AG04449 (cell line): ENCODE measurements at regions not wholly inside any gene's neighbourhood (a gene's known extent, or its start where the extent isn't known, plus 50 kb on each side); places are given as distances from the start of the nearest gene placed in this dataset.

Source experiments
- CTCF ChIA-PET: fragments of 350-600 bp; formaldehyde crosslinking; extraction: SDS; loops from one replicate; lab custom pipeline; 2021; ENCODE audit warnings: antibody characterized with exemption; lab: Yijun Ruan, JAX
- POLR2A ChIA-PET: fragments of 400-600, 350-600 bp; formaldehyde crosslinking; extraction: SDS; loops from one replicate; lab custom pipeline; 2020; ENCODE audit warnings: antibody characterized with exemption, inconsistent platforms; lab: Yijun Ruan, JAX
- DNase-seq: peaks from one replicate; pipeline ENCODE4 v3.0.0-alpha.2; 2010; ENCODE audit warnings: low read depth, low spot score
- H3K4me3 ChIP-seq: 2 replicates; pipeline ENCODE4 v1.5.1; 2011; ENCODE audit warnings: low read depth, mild to moderate bottlenecking, control low read depth, low read length
- TF ChIP-seq, protein P1 (sequence below): IDR thresholded peaks from one replicate; pipeline ENCODE4 v1.5.1; 2011; ENCODE audit warnings: mild to moderate bottlenecking, moderate library complexity, low read length, control low read depth, inconsistent platforms; ENCODE audit not compliant: insufficient read depth; ENCODE audit errors: missing control alignments

DNA sequence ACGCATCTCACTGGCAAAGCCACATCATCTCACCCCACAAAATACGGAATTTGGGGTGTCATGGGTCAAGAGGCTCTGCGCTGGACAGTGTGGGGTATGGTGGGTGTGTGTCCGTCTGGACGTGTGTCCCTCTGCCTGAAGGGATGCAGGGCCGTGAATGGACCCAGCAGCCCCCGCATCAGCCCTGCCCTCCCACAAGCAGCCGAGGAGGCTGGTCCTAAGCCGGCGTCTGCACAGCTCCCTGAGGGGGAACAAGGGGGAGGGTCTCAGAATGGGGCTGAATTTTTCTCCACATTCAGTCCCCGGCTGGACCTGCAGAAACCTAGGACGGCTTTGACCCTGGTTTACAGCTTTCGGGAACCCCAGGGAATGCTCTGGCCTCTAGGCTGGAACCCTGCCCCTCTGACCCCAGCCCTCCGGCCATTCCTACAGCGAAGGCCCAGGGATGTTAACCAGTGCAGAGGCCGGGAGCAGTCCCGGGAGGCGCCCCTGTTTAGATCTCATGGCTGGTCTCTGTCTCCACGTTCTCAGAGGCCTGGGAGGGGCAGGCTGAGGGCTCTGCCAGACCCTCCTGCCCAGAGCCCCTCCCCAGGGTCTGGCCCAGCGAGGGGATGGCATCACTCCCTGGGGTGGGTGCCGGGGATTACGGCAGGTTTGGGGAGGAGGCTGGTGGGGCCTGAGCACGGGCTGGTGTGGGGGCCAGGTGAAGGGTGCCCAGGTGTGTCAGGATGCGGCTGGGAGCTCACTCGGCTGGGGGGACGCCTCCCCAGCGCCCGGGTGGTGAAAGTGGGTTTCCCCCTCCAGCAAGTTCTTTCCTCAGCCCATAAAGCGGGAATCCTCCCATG, 156.5 kb upstream of the C14orf180 start:
- TF ChIP-seq, protein P1, sequence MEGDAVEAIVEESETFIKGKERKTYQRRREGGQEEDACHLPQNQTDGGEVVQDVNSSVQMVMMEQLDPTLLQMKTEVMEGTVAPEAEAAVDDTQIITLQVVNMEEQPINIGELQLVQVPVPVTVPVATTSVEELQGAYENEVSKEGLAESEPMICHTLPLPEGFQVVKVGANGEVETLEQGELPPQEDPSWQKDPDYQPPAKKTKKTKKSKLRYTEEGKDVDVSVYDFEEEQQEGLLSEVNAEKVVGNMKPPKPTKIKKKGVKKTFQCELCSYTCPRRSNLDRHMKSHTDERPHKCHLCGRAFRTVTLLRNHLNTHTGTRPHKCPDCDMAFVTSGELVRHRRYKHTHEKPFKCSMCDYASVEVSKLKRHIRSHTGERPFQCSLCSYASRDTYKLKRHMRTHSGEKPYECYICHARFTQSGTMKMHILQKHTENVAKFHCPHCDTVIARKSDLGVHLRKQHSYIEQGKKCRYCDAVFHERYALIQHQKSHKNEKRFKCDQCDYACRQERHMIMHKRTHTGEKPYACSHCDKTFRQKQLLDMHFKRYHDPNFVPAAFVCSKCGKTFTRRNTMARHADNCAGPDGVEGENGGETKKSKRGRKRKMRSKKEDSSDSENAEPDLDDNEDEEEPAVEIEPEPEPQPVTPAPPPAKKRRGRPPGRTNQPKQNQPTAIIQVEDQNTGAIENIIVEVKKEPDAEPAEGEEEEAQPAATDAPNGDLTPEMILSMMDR = no peak
- ChIA-PET POLR2A (no interaction called here), CTCF (no interaction called here)
- no peak overlapping the region for H3K4me3 ChIP-seq
- no peak for DNase-seq

DNA sequence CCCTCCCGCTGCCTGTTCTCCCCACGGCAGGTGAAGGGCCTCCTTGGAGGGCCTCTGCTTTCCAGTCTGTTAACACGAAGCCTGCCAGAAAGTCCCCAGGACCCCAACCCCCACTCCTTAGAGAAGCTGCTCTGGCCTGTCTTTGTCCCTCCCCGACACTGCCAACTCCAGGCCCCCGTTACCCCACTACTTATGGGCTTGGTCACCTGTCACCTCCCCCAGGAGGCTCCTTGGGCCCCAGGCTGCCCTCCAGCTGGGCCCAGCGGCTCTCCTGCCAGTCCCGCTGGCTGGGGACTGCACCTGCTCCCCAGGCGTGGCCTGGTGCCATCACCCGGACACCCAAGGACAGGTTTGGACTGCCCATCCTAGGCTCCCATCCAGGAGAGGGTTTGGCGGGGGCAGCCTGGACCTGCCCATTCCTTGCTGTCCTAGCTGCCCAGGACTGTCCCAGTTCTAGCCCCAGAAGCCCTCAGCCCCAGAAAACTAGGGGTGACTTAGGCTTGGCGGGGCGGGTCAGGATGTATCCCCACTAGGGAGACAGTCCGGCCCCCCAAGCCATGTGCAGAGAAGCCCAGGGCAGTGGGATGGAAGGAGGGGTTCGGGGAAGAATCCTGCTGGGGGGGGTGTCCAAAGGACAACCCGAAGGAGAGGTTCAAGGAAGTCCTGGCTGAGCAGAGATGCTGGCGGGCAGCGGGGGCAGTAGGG, 155.7 kb upstream of the C14orf180 start:
- CTCF ChIA-PET = no interaction called here
- TF ChIP-seq, protein P1 = no peak
- no peak overlapping the region for H3K4me3 ChIP-seq
- POLR2A ChIA-PET = interaction anchor here (0.7 kb wide), 1 partner anchor 54 kb away, joined by 3 read pairs; no protein-coding TSS in a partner anchor
- no peak for DNase-seq

DNA sequence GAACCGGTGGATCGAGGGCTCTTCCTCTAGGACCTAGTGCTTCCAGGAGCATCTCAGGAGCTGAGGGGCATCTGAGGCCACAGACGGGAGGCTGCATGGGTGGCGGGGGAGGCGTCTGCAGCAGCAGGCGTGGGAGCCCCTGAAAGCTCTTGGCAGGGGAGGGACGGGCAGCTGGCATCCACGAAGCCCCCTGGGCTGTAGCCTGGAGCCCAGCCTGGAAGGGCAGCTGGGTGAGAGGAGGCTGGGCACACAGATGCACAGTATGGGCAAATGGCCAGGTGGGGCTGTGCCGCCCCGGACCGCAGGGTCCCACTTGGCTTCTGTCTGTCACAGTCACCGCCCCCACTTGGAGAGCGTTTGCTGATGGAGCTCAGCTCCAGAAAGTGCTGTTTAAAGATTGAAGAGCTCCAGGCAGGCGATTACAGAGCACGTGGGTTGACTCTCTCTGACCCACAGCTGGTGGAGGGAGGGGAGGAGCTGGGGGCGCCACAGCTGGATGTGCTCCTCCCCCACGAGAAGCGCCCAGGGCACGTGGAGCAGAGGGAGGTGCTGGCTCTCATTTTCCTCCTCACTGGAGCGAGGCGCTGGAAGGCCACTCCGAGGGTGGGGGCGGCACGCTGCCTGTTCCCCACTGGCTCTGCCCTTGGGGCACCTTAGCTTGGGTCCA, 155.0 kb upstream of the C14orf180 start:
- H3K4me3 ChIP-seq = no peak overlapping the region
- TF ChIP-seq, protein P1 = no peak
- POLR2A ChIA-PET = interaction anchor here (0.7 kb wide), 1 partner anchor 55 kb away, joined by 3 read pairs; no protein-coding TSS in a partner anchor
- CTCF ChIA-PET = no interaction called here
- DNase-seq = no peak

DNA sequence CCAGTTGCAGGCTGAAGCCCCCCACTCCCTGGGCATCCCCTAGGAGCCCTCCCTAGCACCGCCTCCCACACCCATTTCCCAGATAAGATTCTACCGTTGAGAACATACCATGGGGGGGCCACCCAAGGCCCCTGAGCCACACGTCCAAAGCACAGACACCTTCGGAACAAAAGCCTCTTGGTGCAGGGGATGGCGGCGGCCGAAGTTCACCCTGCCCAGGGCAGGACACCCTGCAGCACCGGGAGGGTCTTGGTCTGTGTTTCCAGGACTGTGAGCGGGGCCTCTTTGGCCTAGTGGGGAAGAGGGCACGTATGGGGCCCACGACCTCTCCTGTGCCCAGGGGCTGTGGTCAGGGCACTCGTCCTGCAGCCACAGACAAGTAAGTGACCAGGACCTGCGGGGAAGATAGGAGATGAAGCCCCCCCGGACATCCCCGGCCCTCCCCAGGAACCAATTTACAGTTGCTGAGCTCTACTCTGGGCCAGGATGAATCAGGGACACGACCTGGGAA, 154.3 kb upstream of the C14orf180 start:
- POLR2A ChIA-PET = no interaction called here
- CTCF ChIA-PET = no interaction called here
- TF ChIP-seq, protein P1 = no peak

DNA sequence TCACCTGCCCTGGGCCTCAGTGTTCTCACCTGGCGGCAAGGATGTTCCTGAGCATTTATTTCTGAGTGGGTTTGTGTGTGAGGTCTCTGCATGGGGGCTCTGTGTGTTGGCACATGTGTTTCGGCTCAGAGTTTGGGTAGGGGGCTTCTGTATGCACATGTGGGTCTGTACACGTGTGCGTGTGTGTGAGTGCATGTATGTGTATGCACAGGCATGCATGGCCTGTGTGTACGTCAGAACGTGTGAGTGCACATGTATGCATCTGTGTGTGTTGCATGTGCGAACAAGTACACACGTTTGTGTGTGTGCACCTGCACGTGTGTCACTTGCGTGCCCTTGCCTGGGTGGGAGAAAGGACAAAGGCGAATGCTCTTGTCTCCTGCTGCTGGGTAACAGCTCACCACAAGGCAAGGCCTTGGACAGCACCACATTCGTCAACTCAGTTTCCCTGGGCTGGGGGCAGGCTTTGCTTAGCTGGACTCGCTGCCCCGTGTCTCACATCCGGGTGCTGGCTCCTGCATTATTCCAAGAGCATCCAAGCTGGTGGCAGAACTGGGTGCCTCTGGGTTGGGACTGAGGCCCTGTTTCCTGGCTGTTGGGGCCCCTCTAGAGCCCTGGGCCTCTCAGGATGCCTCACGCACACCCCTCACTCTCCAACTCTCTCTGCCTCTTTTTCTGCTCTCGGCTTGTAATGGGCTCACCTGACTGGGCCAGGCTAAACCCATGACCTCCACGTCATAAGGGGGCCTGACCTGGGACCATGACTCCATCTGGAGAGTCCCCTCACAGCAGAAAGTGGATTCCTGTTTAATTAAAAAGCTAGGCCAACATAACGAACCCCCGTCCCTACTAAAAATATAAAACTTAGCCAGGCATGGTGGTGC, 153.6 kb upstream of the C14orf180 start:
- ChIA-PET POLR2A (no interaction called here), CTCF (no interaction called here)
- DNase-seq = no peak

More for the DNA sequence above, 154.3 kb upstream of the C14orf180 start:
- no peak for DNase-seq
- no peak overlapping the region for H3K4me3 ChIP-seq

More for the DNA sequence above, 153.6 kb upstream of the C14orf180 start:
- no peak overlapping the region for H3K4me3 ChIP-seq
- TF ChIP-seq, protein P1 = no peak
